HK-2 (cell line): ENCODE measurements at regions not wholly inside any gene's neighbourhood (a gene's known extent, or its start where the extent isn't known, plus 50 kb on each side); places are given as distances from the start of the nearest gene placed in this dataset.
A peak's percentile ranks its signal among the peaks of the same experiment; 100 is the strongest.

Source experiments
- DNase-seq: peaks from one replicate; pipeline ENCODE4 v3.0.0-alpha.2; 2018; ENCODE audit not compliant: unreplicated experiment

GRCh38 chr15:93241696-93242585 is 152.9 kb upstream of the RGMA start:
- no peak for DNase-seq

GRCh38 chr15:93239993-93240392 is 151.0 kb upstream of the RGMA start:
- DNase-seq, result no peak

- DNase-seq, result no peak
Observed at GRCh38 chr15:93239591-93239990, 150.6 kb upstream of the RGMA start.

GRCh38 chr15:93238641-93239040 is 149.6 kb upstream of the RGMA start:
- DNase-seq, result no peak

- DNase-seq, result no peak
Observed at GRCh38 chr15:93235926-93236780, 147.1 kb upstream of the RGMA start.

GRCh38 chr15:93235269-93235668 is 146.3 kb upstream of the RGMA start:
- DNase-seq, result no peak

- DNase-seq, result no peak
Observed at GRCh38 chr15:93233710-93234109, 144.7 kb upstream of the RGMA start.

GRCh38 chr15:93232845-93233244 is 143.8 kb upstream of the RGMA start:
- no peak for DNase-seq

- no peak for DNase-seq
Observed at GRCh38 chr15:93231994-93232393, 143.0 kb upstream of the RGMA start.

- DNase-seq, result no peak
Observed at GRCh38 chr15:93231261-93231925, 142.4 kb upstream of the RGMA start.

- DNase-seq, result no peak
Observed at GRCh38 chr15:93228546-93228945, 139.5 kb upstream of the RGMA start.

GRCh38 chr15:93223803-93224202 is 134.8 kb upstream of the RGMA start:
- DNase-seq, result no peak

GRCh38 chr15:93221759-93222158 is 132.7 kb upstream of the RGMA start:
- no peak for DNase-seq

GRCh38 chr15:93219859-93220420 is 130.9 kb upstream of the RGMA start:
- no peak for DNase-seq

- no peak for DNase-seq
Observed at GRCh38 chr15:93217343-93217742, 128.3 kb upstream of the RGMA start.

- no peak for DNase-seq
Observed at GRCh38 chr15:93214106-93214505, 125.1 kb upstream of the RGMA start.

- no peak for DNase-seq
Observed at GRCh38 chr15:93213281-93213680, 124.3 kb upstream of the RGMA start.

- DNase-seq, result no peak
Observed at GRCh38 chr15:93212578-93212977, 123.6 kb upstream of the RGMA start.

- DNase-seq, result peak; percentile 22
Observed at GRCh38 chr15:93210995-93211394, 122.0 kb upstream of the RGMA start.

GRCh38 chr15:93209690-93210445 is 120.9 kb upstream of the RGMA start:
- DNase-seq, result no peak

GRCh38 chr15:93206893-93207292 is 117.9 kb upstream of the RGMA start:
- no peak for DNase-seq
